K562 (cell line): ENCODE measurements at regions not wholly inside any gene's neighbourhood (a gene's known extent, or its start where the extent isn't known, plus 50 kb on each side); places are given as distances from the start of the nearest gene placed in this dataset.

Experiments
- ATAC-seq: fragments of 200-7000 bp; cut with Tn5 transposase; 3 replicates; pipeline ENCODE4 v1.9.1; 2020; ENCODE audit warnings: moderate library complexity
- BruUV-seq: library from RNA; stranded (reverse); fragments of 400-500 nt; replicated peaks from 2 replicates; lab custom pipeline; 2021; lab: Mats Ljungman, UMichigan
- CTCF ChIA-PET: fragments of 300-600 bp; formaldehyde crosslinking; extraction: SDS; loops from one replicate; lab custom pipeline; 2021; ENCODE audit warnings: low intra/inter-chr PET ratio; lab: Yijun Ruan, JAX
- POLR2A ChIA-PET: fragments of 300-600, 350-650 bp; sonication (Branson Sonifier 250); formaldehyde crosslinking; extraction: SDS; loops from one replicate; lab custom pipeline; 2021; ENCODE audit warnings: antibody characterized with exemption, inconsistent platforms; lab: Yijun Ruan, JAX
- DNase-seq, 4 experiments: peaks; one replicate each; pipeline versions ENCODE4 v3.0.0 to v3.0.0-alpha.2; 2011 to 2018; ENCODE audit warnings: low spot score in 3 of 4, mixed read lengths in 3 of 4; ENCODE audit errors: extremely low read depth in 1 of 4
- FAIRE-seq: peaks from 2 replicates; lab custom pipeline; 2011; peaks lifted over from hg19 to GRCh38; lab: Jason Lieb, UNC
- H2AFZ ChIP-seq: 2 replicates; pipeline ENCODE4 v1.6.0; 2011; ENCODE audit warnings: low read depth, low read length, control low read depth, inconsistent platforms
- H3K27ac ChIP-seq: fragments of 200-600 bp; 3 replicates; pipeline ENCODE4 v1.8.0; 2011; ENCODE audit warnings: low read depth, mild to moderate bottlenecking, control low read depth, inconsistent platforms, low read length, moderate library complexity, mixed read lengths; ENCODE audit errors: extremely low read depth
- H3K27me3 ChIP-seq, 2 experiments: fragments of 300-600 bp in 1 of 2; 2 replicates in 1 of 2; 3 replicates in 1 of 2; pipeline versions ENCODE4 v1.6.0 to v1.8.0; 2011; ENCODE audit warnings: inconsistent platforms in 2 of 2, low read length in 2 of 2, mild to moderate bottlenecking in 1 of 2, mixed read lengths in 1 of 2, moderate library complexity in 1 of 2; ENCODE audit not compliant: control insufficient read depth in 2 of 2, insufficient read depth in 2 of 2
- H3K36me3 ChIP-seq: fragments of 300-600 bp; 3 replicates; pipeline ENCODE4 v1.8.0; 2011; ENCODE audit warnings: mild to moderate bottlenecking, low read length, inconsistent platforms; ENCODE audit not compliant: control insufficient read depth, insufficient read depth
- H3K4me1 ChIP-seq, 2 experiments: fragments of 200-600 bp in 1 of 2; replicated peaks in 1 of 2; 2 replicates in 1 of 2; 3 replicates in 1 of 2; pipeline versions ENCODE4 v1.5.1 to v1.8.0; 2011; ENCODE audit warnings: inconsistent platforms in 2 of 2, low read length in 2 of 2, mild to moderate bottlenecking in 1 of 2, mixed read lengths in 1 of 2, moderate library complexity in 1 of 2; ENCODE audit not compliant: control insufficient read depth in 2 of 2, insufficient read depth in 2 of 2
- H3K4me2 ChIP-seq: 2 replicates; pipeline ENCODE4 v1.6.1; 2011; ENCODE audit warnings: low read length, control low read depth, inconsistent platforms, mixed read lengths; ENCODE audit not compliant: insufficient read depth
- H3K4me3 ChIP-seq: fragments of 200-600 bp; sonication (generic), shearing (Covaris generic); 2 replicates; pipeline ENCODE4 v1.5.1; 2016; ENCODE audit warnings: control low read depth, inconsistent platforms
- H3K79me2 ChIP-seq: fragments of 200-600 bp; 3 replicates; pipeline ENCODE4 v1.8.0; 2011; ENCODE audit warnings: low read length, inconsistent platforms; ENCODE audit not compliant: control insufficient read depth, insufficient read depth
- H3K9ac ChIP-seq, 2 experiments: 2 replicates each; pipeline versions ENCODE4 v1.6.0 to v1.6.1; 2011; ENCODE audit warnings: low read depth in 2 of 2, low read length in 2 of 2, control low read depth in 1 of 2, inconsistent platforms in 1 of 2, mild to moderate bottlenecking in 1 of 2, mixed read lengths in 1 of 2; ENCODE audit not compliant: insufficient read depth in 1 of 2
- H3K9me1 ChIP-seq: one replicate; pipeline ENCODE4 v1.6.0; 2011; ENCODE audit warnings: inconsistent platforms, mild to moderate bottlenecking, low read length, moderate library complexity; ENCODE audit not compliant: control insufficient read depth, insufficient read depth
- H3K9me3 ChIP-seq: replicated peaks from 2 replicates; pipeline ENCODE4 v1.5.1; 2011; ENCODE audit warnings: low read depth, low read length, inconsistent platforms; ENCODE audit not compliant: control insufficient read depth, insufficient read depth
- H4K20me1 ChIP-seq: replicated peaks from 2 replicates; pipeline ENCODE4 v1.6.1; 2011; ENCODE audit warnings: low read length, inconsistent platforms, mixed read lengths; ENCODE audit not compliant: control insufficient read depth, insufficient read depth
- ATF7 ChIP-seq: fragments of 450-650 bp; IDR thresholded peaks from 2 replicates; pipeline ENCODE4 v1.7.1; 2014; ENCODE audit warnings: mild to moderate bottlenecking, moderate library complexity
- GABPB1 ChIP-seq: sonication (generic); formaldehyde crosslinking; IDR thresholded peaks from 2 replicates; pipeline ENCODE4 v1.8.0; 2022; ENCODE audit warnings: mild to moderate bottlenecking, missing genetic modification reagents
- POLR2B ChIP-seq: fragments of 450-650 bp; IDR thresholded peaks from 2 replicates; pipeline ENCODE4 v1.6.1; 2018; ENCODE audit warnings: low read depth; ENCODE audit not compliant: partially characterized antibody
- TCF3 ChIP-seq: sonication (generic); formaldehyde crosslinking; IDR thresholded peaks from 2 replicates; pipeline ENCODE4 v1.4.0; 2020; ENCODE audit warnings: mild to moderate bottlenecking, missing genetic modification reagents
- WGBS: fragments of 100-300 bp; shearing (Covaris generic); methylation state at CpG from one replicate; pipeline ENCODE4 v1.1.6; 2016; ENCODE audit warnings: low coverage, mixed read lengths; ENCODE audit not compliant: insufficient coverage; ENCODE audit errors: missing lambda C conversion rate; 5-methylcytosine and 5-hydroxymethylcytosine counted together
- in situ Hi-C: fragments of 300-500 bp; cut with MboI; formaldehyde crosslinking; loops from 4 replicates; pipeline ENCODE4 v1.15.0; 2018; ENCODE audit warnings: inconsistent platforms, mixed read lengths
- intact Hi-C: fragments of 100-400 bp; cut with micrococcal nuclease; formaldehyde crosslinking; loops from 2 replicates; pipeline ENCODE4 v1.14.2; 2022
- TF ChIP-seq, protein P1 (sequence below): fragments of 450-650 bp; IDR thresholded peaks from 2 replicates; pipeline ENCODE4 v1.6.1; 2017; ENCODE audit warnings: antibody characterized with exemption
- TF ChIP-seq, protein P2 (sequence below): fragments of 200-800 bp; sonication (Bioruptor generic); IDR thresholded peaks from 2 replicates; pipeline ENCODE4 v1.6.1; 2017; ENCODE audit warnings: missing genetic modification characterization, missing compliant biosample characterization
- TF ChIP-seq, protein P3 (sequence below): fragments of 450-650 bp; IDR thresholded peaks from 2 replicates; pipeline ENCODE4 v1.6.1; 2018; ENCODE audit warnings: mild to moderate bottlenecking, low read depth; ENCODE audit not compliant: partially characterized antibody
- TF ChIP-seq, protein P4 (sequence below): fragments of 450-650 bp; formaldehyde crosslinking; IDR thresholded peaks from 2 replicates; pipeline ENCODE4 v1.4.0; 2020; ENCODE audit warnings: mild to moderate bottlenecking

DNA sequence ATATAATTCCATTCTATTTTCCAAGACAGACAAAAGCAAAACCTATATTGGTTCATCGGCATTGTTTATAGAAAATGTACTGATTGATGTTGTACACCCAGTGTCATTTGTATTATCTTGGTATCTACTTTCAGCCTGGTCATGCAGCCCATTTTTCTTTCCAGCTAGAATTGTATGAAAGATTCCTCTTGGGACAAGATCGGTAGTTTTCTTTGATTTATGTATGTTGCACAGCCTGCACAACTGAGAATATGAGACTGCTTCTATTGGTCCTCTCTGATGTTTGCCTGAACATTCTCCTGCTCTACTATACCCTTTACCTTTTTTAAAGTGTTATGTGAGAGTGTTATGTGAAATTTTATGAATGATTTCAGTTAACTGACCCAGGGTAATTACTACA is 487.7 kb upstream of the PRR20A start (continued):
- TF ChIP-seq, protein P1, sequence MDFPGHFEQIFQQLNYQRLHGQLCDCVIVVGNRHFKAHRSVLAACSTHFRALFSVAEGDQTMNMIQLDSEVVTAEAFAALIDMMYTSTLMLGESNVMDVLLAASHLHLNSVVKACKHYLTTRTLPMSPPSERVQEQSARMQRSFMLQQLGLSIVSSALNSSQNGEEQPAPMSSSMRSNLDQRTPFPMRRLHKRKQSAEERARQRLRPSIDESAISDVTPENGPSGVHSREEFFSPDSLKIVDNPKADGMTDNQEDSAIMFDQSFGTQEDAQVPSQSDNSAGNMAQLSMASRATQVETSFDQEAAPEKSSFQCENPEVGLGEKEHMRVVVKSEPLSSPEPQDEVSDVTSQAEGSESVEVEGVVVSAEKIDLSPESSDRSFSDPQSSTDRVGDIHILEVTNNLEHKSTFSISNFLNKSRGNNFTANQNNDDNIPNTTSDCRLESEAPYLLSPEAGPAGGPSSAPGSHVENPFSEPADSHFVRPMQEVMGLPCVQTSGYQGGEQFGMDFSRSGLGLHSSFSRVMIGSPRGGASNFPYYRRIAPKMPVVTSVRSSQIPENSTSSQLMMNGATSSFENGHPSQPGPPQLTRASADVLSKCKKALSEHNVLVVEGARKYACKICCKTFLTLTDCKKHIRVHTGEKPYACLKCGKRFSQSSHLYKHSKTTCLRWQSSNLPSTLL: no peak

DNA sequence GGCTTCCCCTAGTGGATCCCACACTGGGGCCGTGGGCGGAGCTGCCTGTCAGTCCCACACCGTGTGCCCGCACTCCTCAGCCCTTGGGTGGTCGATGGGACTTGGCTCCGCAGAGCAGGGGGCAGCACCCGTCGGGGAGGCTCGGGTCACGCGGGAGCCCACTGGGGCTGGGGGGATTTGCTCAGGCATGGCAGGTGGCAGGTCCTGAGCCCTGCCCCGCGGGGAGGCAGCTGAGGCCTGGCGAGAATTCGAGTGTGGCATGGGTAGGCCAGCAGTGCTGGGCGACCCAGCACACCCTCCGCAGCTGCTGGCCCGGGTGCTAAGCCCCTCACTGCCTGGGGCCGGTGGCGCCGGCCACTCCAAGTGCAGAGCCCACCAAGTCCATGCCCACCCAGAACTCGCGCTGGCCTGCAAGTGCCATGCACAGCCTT is 481.7 kb upstream of the PRR20A start:
- H3K4me2 ChIP-seq: no peak overlapping the region
- no peak overlapping the region for H3K9ac ChIP-seq
- in situ Hi-C loops: no loop called here
- CTCF ChIA-PET: no interaction called here
- no peaks in the 10 kb centered on the region for H3K36me3 ChIP-seq
- no peaks in the 10 kb centered on the region for H3K9me3 ChIP-seq
- no peaks in the 10 kb centered on the region for H3K4me1 ChIP-seq
- WGBS: 3% methylated on average over 7 of the region's 23 CpGs
- DNase-seq: no peak
- intact Hi-C loops: no loop called here
- no peaks in the 10 kb centered on the region for H3K79me2 ChIP-seq
- no peak overlapping the region for H3K4me3 ChIP-seq
- TF ChIP-seq, protein P2, sequence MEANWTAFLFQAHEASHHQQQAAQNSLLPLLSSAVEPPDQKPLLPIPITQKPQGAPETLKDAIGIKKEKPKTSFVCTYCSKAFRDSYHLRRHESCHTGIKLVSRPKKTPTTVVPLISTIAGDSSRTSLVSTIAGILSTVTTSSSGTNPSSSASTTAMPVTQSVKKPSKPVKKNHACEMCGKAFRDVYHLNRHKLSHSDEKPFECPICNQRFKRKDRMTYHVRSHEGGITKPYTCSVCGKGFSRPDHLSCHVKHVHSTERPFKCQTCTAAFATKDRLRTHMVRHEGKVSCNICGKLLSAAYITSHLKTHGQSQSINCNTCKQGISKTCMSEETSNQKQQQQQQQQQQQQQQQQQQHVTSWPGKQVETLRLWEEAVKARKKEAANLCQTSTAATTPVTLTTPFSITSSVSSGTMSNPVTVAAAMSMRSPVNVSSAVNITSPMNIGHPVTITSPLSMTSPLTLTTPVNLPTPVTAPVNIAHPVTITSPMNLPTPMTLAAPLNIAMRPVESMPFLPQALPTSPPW (CRISPR knock-in tag): no peak
- TF ChIP-seq, protein P3, sequence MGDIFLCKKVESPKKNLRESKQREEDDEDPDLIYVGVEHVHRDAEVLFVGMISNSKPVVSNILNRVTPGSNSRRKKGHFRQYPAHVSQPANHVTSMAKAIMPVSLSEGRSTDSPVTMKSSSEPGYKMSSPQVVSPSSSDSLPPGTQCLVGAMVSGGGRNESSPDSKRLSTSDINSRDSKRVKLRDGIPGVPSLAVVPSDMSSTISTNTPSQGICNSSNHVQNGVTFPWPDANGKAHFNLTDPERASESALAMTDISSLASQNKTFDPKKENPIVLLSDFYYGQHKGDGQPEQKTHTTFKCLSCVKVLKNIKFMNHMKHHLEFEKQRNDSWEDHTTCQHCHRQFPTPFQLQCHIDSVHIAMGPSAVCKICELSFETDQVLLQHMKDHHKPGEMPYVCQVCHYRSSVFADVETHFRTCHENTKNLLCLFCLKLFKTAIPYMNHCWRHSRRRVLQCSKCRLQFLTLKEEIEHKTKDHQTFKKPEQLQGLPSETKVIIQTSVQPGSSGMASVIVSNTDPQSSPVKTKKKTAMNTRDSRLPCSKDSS: no peak
- TF ChIP-seq POLR2B: no peak
- TF ChIP-seq, protein P4, sequence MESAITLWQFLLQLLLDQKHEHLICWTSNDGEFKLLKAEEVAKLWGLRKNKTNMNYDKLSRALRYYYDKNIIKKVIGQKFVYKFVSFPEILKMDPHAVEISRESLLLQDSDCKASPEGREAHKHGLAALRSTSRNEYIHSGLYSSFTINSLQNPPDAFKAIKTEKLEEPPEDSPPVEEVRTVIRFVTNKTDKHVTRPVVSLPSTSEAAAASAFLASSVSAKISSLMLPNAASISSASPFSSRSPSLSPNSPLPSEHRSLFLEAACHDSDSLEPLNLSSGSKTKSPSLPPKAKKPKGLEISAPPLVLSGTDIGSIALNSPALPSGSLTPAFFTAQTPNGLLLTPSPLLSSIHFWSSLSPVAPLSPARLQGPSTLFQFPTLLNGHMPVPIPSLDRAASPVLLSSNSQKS: no peak
- TF ChIP-seq ATF7: no peak
- no peak for TF ChIP-seq GABPB1 (CRISPR knock-in tag)
- no peak for TF ChIP-seq TCF3
- TF ChIP-seq, all 486 proteins: peak for 0
- POLR2A ChIA-PET: no interaction called here
- Histone ChIP-seq H3K9me1 (no peaks in the 10 kb centered on the region), H3K27ac (no peak overlapping the region), H2AFZ (no peak overlapping the region), H3K27me3 (no peaks in the 10 kb centered on the region), H4K20me1 (no peaks in the 10 kb centered on the region)
- FAIRE-seq: no peak
- ATAC-seq: no peak
- no TSS peak for BruUV-seq
